Loucy (cell line): ENCODE measurements at regions not wholly inside any gene's neighbourhood (a gene's known extent, or its start where the extent isn't known, plus 50 kb on each side); places are given as distances from the start of the nearest gene placed in this dataset.

Experiments used
- H2AFZ ChIP-seq: fragments of 200-600 bp; sonication (generic); 2 replicates; pipeline ENCODE4 v1.6.0; 2016; ENCODE audit warnings: antibody characterized with exemption, mild to moderate bottlenecking, low read length, moderate library complexity
- H3F3A ChIP-seq: fragments of 200-600 bp; 2 replicates; pipeline ENCODE4 v1.6.0; 2016; ENCODE audit warnings: antibody characterized with exemption, low read depth, mild to moderate bottlenecking
- H3K27me3 ChIP-seq: fragments of 200-600 bp; sonication (generic); 2 replicates; pipeline ENCODE4 v1.6.1; 2014; ENCODE audit warnings: low read length, mild to moderate bottlenecking; ENCODE audit not compliant: insufficient read depth, poor library complexity, severe bottlenecking
- H3K36me3 ChIP-seq: fragments of 200-600 bp; sonication (generic); 2 replicates; pipeline ENCODE4 v1.6.1; 2016; ENCODE audit warnings: low read length; ENCODE audit not compliant: insufficient read depth
- H3K4me1 ChIP-seq: fragments of 200-600 bp; sonication (generic); 2 replicates; pipeline ENCODE4 v1.5.1; 2014; ENCODE audit warnings: low read length, mild to moderate bottlenecking; ENCODE audit not compliant: insufficient read depth, poor library complexity, severe bottlenecking
- H3K4me2 ChIP-seq: fragments of 200-600 bp; sonication (generic); 2 replicates; pipeline ENCODE4 v1.6.0; 2014; ENCODE audit warnings: antibody characterized with exemption, low read length, low read depth, mild to moderate bottlenecking; ENCODE audit not compliant: poor library complexity, severe bottlenecking
- H3K4me3 ChIP-seq: fragments of 200-600 bp; sonication (generic); 2 replicates; pipeline ENCODE4 v1.5.1; 2014; ENCODE audit warnings: low read length, mild to moderate bottlenecking, mixed read lengths; ENCODE audit not compliant: poor library complexity, severe bottlenecking
- H3K79me2 ChIP-seq: fragments of 200-600 bp; sonication (generic); 2 replicates; pipeline ENCODE4 v1.6.1; 2014; ENCODE audit warnings: low read length; ENCODE audit not compliant: insufficient read depth
- H3K9ac ChIP-seq: fragments of 200-600 bp; sonication (generic); 2 replicates; pipeline ENCODE4 v1.6.0; 2014; ENCODE audit warnings: mild to moderate bottlenecking, low read depth, low read length, moderate library complexity; ENCODE audit not compliant: poor library complexity, severe bottlenecking
- H3K9me2 ChIP-seq: fragments of 200-600 bp; sonication (generic); replicated peaks from 2 replicates; pipeline ENCODE4 v1.6.1; 2016; ENCODE audit warnings: low read depth, low read length, mixed read lengths
- H3K9me3 ChIP-seq: fragments of 200-600 bp; sonication (generic); 2 replicates; pipeline ENCODE4 v1.6.1; 2014; ENCODE audit warnings: mild to moderate bottlenecking, antibody characterized with exemption, low read length, low read depth; ENCODE audit not compliant: insufficient read depth
- H4K20me1 ChIP-seq: fragments of 200-600 bp; sonication (generic); 2 replicates; pipeline ENCODE4 v1.6.0; 2014; ENCODE audit warnings: antibody characterized with exemption, low read length, mild to moderate bottlenecking; ENCODE audit not compliant: insufficient read depth, poor library complexity, severe bottlenecking
- EZH2phosphoT487 ChIP-seq: fragments of 200-600 bp; IDR thresholded peaks from 2 replicates; pipeline ENCODE4 v1.6.1; 2018; ENCODE audit warnings: antibody characterized with exemption, mild to moderate bottlenecking, moderate library complexity, borderline replicate concordance
- TF ChIP-seq, protein P1 (sequence below): fragments of 200-600 bp; sonication (generic); conservative IDR thresholded peaks from 2 replicates; pipeline ENCODE4 v1.5.1; 2014; ENCODE audit warnings: mild to moderate bottlenecking, antibody characterized with exemption, low read length

DNA sequence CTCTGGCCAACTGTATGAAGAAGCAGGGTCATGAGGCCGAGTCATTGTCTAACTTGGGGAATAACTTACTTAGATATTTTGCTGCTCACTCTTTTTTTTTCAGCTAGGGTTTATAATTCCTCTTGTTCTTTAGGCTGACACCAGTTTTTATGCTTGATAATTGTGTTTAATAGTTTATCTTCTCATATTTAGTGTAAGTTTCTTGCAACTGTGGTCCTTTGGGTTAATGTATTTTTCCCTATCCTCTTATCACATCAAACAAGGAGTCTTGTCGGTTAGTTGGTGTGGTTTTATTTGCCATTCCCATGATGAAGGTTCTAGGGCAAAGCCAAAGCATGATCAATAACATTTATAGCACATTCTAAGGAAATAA, 204.6 kb downstream of the NUFIP1 start:
- no peaks in the 10 kb centered on the region for H3K79me2 ChIP-seq
- no peaks in the 10 kb centered on the region for H3F3A ChIP-seq
- H3K27me3 ChIP-seq = no peaks in the 10 kb centered on the region
- no peaks in the 10 kb centered on the region for H4K20me1 ChIP-seq
- H3K9me3 ChIP-seq = peaks cover 6% of the 10 kb centered on the region; the same call in 1 of the 2 replicates
- H3K4me2 ChIP-seq = no peak overlapping the region
- no peaks in the 10 kb centered on the region for H3K9me2 ChIP-seq
- no peak overlapping the region for H2AFZ ChIP-seq
- TF ChIP-seq, protein P1, sequence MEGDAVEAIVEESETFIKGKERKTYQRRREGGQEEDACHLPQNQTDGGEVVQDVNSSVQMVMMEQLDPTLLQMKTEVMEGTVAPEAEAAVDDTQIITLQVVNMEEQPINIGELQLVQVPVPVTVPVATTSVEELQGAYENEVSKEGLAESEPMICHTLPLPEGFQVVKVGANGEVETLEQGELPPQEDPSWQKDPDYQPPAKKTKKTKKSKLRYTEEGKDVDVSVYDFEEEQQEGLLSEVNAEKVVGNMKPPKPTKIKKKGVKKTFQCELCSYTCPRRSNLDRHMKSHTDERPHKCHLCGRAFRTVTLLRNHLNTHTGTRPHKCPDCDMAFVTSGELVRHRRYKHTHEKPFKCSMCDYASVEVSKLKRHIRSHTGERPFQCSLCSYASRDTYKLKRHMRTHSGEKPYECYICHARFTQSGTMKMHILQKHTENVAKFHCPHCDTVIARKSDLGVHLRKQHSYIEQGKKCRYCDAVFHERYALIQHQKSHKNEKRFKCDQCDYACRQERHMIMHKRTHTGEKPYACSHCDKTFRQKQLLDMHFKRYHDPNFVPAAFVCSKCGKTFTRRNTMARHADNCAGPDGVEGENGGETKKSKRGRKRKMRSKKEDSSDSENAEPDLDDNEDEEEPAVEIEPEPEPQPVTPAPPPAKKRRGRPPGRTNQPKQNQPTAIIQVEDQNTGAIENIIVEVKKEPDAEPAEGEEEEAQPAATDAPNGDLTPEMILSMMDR = no peak
- TF ChIP-seq EZH2phosphoT487 = no peak
- H3K4me3 ChIP-seq = no peak overlapping the region
- no peak overlapping the region for H3K9ac ChIP-seq
- H3K36me3 ChIP-seq = no peaks in the 10 kb centered on the region
- H3K4me1 ChIP-seq = no peaks in the 10 kb centered on the region

DNA sequence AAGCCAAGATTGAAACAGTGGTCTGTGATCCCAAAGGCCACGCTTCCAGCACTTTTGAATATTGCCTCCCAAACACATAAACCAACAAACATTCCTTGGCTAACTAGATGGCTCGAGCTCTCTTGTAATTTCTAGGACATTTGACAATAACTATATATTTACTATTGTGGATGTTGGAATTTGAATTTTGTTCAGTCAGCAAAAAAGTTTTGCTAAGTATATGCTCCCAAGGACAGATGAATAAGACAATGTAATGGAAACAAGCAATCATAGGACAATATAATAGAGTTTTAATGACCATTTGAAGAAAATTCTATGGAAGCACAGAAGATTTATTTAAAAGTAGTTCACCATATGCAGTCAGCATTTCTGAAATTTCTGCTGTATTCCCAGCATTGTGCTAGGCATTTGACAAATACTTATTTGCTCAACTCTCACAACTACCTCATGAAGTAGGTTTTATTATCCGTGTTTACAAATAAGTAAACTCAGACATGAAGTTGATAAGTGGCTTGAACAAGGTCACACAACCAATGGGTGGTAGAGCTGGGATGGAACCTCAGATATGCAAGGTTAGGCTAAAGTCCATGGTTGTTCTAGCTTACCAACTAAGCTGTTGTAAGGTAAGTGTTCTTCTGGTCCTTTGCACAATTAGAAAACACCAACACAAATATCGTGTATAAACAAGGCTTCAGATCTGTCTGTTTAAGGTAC, 205.1 kb downstream of the NUFIP1 start:
- H3K4me3 ChIP-seq = no peak overlapping the region
- H3K4me1 ChIP-seq = no peaks in the 10 kb centered on the region
- no peaks in the 10 kb centered on the region for H3K27me3 ChIP-seq
- no peaks in the 10 kb centered on the region for H3K79me2 ChIP-seq
- no peaks in the 10 kb centered on the region for H4K20me1 ChIP-seq
- H2AFZ ChIP-seq = no peak overlapping the region
- no peak overlapping the region for H3K4me2 ChIP-seq
- no peaks in the 10 kb centered on the region for H3K36me3 ChIP-seq
- TF ChIP-seq, protein P1 = no peak
- TF ChIP-seq EZH2phosphoT487 = no peak
- no peaks in the 10 kb centered on the region for H3K9me2 ChIP-seq
- no peaks in the 10 kb centered on the region for H3F3A ChIP-seq
- H3K9me3 ChIP-seq = peaks cover under 1% of the 10 kb centered on the region; the same call in 1 of the 2 replicates
- no peak overlapping the region for H3K9ac ChIP-seq

DNA sequence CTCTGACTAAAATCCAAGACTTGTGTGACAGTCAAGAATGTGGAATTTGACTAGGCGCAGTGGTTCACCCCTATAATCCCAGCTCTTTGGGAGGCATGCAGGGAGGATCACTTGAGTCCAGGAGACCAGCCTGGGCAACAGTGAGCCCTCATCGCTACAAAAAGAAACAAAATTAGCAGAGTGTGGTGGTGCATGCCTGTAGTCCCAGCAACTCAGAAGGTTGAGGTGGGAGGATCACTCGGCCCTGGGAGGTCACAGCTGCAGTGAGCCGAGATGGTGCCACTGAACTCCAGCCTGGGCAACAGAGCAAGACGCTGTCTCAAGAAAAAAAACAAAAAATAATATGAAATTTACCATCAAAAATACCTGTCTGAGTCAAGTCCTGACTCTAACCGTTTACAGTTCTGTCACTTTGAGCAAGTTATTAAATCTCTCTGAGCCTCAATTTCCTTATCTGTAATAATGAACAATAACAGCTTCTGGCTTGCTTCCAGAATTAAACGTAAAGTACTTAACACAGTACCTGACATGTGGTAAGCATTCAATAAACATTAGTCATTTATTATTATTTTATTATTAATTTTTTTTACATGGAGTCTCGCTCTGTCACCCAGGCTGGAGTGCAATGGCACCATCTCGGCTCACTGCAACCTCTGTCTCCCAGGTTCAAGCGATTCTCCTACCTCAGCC, 204.6 kb upstream of the TSC22D1 start:
- no peaks in the 10 kb centered on the region for H3K79me2 ChIP-seq
- H3K27me3 ChIP-seq = no peaks in the 10 kb centered on the region
- H4K20me1 ChIP-seq = no peaks in the 10 kb centered on the region

More for the DNA sequence above, 204.6 kb upstream of the TSC22D1 start:
- no peaks in the 10 kb centered on the region for H3K4me1 ChIP-seq
- no peaks in the 10 kb centered on the region for H3K36me3 ChIP-seq
- H3K9ac ChIP-seq = no peak overlapping the region
- H3K9me2 ChIP-seq = no peaks in the 10 kb centered on the region
- no peak overlapping the region for H2AFZ ChIP-seq
- TF ChIP-seq EZH2phosphoT487 = no peak
- TF ChIP-seq, protein P1 = no peak
- no peak overlapping the region for H3K4me3 ChIP-seq
- H3F3A ChIP-seq = no peaks in the 10 kb centered on the region
- H3K4me2 ChIP-seq = no peak overlapping the region
- H3K9me3 ChIP-seq = no peaks in the 10 kb centered on the region
